Ascending aorta (tissue), 2 donors: ENCODE measurements at regions not wholly inside any gene's neighbourhood (a gene's known extent, or its start where the extent isn't known, plus 50 kb on each side); places are given as distances from the start of the nearest gene placed in this dataset.

Source experiments
- DNase-seq, 2 donors: peaks; one replicate each; pipeline ENCODE4 v3.0.0-alpha.2; 2019; ENCODE audit warnings: low spot score in 2 of 2
- H3K27ac ChIP-seq, 2 donors: fragments of 200-600 bp; sonication (generic); one replicate each; pipeline ENCODE4 v1.5.1; 2016 to 2017; ENCODE audit warnings: mild to moderate bottlenecking in 1 of 2
- H3K27me3 ChIP-seq: fragments of 200-600 bp; sonication (generic); one replicate; pipeline ENCODE4 v1.5.1; 2017
- H3K36me3 ChIP-seq, 2 donors: fragments of 200-600 bp; sonication (generic); one replicate each; pipeline ENCODE4 v1.5.1; 2016
- H3K4me1 ChIP-seq, 2 donors: fragments of 200-600 bp; sonication (generic); one replicate each; pipeline ENCODE4 v1.5.1; 2016 to 2017; ENCODE audit warnings: mild to moderate bottlenecking in 1 of 2
- H3K4me3 ChIP-seq, 2 donors: fragments of 200-600 bp; sonication (generic); one replicate each; pipeline ENCODE4 v1.5.1; 2016 to 2017; ENCODE audit warnings: mild to moderate bottlenecking in 1 of 2
- H3K9me3 ChIP-seq, 2 donors: fragments of 200-600 bp; sonication (generic); one replicate each; pipeline ENCODE4 v1.5.1; 2016
- intact Hi-C: fragments of 100-400 bp; cut with DNase I; formaldehyde crosslinking; loops from one replicate; pipeline ENCODE4 v1.15.1; 2023
- TF ChIP-seq, protein P1 (sequence below), 3 experiments: fragments of 200-600 bp in 2 of 3; fragments of 450-650 bp in 1 of 3; sonication (generic) in 2 of 3; IDR thresholded peaks; one replicate each; pipeline ENCODE4 v1.5.1; 2016 to 2019; ENCODE audit warnings: antibody characterized with exemption in 3 of 3, mild to moderate bottlenecking in 1 of 3, moderate library complexity in 1 of 3

DNA sequence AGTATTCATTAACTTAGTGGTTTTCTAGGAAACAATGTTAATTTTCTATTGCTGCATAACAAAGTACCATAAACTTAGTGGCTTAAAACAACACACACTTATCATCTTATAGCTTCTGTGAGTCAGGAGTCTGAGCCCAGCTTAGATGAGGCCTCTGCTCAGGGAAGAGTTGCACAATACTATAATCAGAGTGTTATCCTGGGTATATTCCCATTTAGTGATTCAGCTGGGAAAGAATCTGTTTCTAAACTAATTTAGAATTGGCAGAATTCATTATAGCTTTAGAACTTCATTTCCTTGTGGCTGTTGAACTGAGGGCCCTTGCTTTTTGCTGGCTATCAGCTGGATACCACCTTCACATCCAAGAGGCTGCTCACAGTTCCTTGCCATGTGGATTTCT is 515.5 kb downstream of the BRINP3 start:
- no peak for DNase-seq
- intact Hi-C loops: no loop called here
- no peaks in the 10 kb centered on the region for H3K9me3 ChIP-seq
- H3K27ac ChIP-seq: no peak overlapping the region
- TF ChIP-seq, protein P1, sequence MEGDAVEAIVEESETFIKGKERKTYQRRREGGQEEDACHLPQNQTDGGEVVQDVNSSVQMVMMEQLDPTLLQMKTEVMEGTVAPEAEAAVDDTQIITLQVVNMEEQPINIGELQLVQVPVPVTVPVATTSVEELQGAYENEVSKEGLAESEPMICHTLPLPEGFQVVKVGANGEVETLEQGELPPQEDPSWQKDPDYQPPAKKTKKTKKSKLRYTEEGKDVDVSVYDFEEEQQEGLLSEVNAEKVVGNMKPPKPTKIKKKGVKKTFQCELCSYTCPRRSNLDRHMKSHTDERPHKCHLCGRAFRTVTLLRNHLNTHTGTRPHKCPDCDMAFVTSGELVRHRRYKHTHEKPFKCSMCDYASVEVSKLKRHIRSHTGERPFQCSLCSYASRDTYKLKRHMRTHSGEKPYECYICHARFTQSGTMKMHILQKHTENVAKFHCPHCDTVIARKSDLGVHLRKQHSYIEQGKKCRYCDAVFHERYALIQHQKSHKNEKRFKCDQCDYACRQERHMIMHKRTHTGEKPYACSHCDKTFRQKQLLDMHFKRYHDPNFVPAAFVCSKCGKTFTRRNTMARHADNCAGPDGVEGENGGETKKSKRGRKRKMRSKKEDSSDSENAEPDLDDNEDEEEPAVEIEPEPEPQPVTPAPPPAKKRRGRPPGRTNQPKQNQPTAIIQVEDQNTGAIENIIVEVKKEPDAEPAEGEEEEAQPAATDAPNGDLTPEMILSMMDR (IDR thresholded peaks at IDR 0.05): no peak
- H3K36me3 ChIP-seq: no peaks in the 10 kb centered on the region
- H3K27me3 ChIP-seq: no peaks in the 10 kb centered on the region
- H3K4me3 ChIP-seq: no peak overlapping the region
- H3K4me1 ChIP-seq: peaks cover 0 to 4% of the 10 kb centered on the region in 2 donors

DNA sequence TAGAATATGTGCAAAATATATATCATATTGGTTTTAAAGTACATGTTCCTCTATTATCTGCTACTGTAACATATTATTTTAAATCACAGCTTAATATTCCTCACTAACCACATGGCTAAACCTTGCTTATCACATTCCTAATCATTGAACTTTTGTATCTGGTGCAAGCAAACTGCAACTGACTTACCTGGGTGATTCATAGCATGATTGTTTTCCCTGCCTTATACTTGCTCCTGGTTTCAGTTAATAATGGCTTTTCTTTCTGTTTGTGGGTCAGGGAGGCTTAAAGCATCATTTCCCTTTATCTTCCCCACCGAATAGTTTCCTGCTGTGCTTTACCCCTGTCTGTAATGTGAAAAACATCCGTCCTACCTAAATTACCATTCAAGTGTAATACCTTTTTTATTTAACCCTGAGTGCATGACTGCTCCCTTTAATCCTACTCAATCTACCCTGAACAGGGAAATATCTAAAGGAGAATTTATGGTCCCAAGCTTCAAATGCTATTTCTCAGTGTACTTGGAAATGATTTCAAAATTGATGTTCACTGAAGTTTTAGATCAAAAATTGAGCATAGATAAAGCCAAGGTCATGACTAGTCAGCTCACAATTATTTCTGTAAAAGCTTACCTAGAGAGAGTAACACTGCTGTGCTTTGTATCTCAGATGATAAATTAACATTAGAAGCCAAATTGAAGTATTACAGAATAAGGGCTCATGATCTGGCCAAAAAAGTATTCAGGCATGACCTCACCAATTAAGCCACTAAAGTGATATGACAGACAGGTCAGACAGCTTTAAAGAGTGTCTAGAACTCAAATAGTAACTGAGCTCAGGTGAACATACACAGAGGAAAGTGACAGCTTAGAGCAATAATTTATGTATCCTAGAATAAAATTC is 507.1 kb downstream of the BRINP3 start:
- Histone ChIP-seq H3K36me3 (no peaks in the 10 kb centered on the region), H3K4me3 (no peak overlapping the region), H3K4me1 (no peaks in the 10 kb centered on the region), H3K27me3 (no peaks in the 10 kb centered on the region), H3K27ac (no peak overlapping the region), H3K9me3 (no peaks in the 10 kb centered on the region)
- DNase-seq: no peak
- intact Hi-C loops: no loop called here
- TF ChIP-seq, protein P1 (IDR thresholded peaks at IDR 0.05): no peak

DNA sequence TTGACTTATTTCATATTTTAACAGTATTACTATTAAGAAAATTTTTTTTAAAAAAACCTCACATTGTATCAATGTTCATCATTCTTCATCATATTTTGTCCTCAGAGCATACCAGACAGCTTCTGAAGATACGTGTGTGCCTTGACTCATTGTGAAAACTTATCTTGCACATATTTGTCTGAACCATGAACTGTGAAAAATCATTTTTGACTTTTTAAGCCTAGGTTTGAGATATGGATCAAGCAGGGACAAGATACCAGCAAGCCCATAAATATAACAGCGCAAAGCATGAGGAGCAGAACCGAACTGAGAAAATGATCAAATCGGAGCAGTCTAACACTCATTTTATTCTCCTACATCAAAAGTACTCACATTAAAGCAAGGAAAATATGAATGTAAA is 506.0 kb downstream of the BRINP3 start:
- Histone ChIP-seq H3K4me3 (no peak overlapping the region), H3K4me1 (no peaks in the 10 kb centered on the region), H3K9me3 (no peaks in the 10 kb centered on the region), H3K36me3 (no peaks in the 10 kb centered on the region), H3K27ac (no peak overlapping the region), H3K27me3 (no peaks in the 10 kb centered on the region)
- intact Hi-C loops: no loop called here
- TF ChIP-seq, protein P1 (IDR thresholded peaks at IDR 0.05): no peak
- no peak for DNase-seq

DNA sequence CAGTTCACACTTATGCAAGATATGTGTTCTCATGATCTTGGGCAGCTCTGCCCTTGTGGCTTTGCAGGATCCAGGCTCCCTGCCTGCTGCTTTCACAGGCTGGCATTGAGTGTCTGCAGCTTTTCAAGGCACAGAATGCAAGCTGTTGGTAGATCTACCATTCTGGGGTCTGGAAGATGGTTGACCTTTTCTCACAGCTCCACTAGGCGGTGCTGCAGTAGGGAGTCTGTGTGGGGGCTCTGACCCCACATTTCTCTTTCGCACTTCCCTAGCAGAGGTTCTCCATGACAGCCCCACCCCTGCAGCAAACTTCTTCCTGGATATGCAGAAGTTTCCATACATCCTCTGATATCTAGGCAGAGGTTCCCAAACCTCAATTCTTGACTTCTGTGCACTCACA is 500.5 kb downstream of the BRINP3 start:
- DNase-seq: no peak

DNA sequence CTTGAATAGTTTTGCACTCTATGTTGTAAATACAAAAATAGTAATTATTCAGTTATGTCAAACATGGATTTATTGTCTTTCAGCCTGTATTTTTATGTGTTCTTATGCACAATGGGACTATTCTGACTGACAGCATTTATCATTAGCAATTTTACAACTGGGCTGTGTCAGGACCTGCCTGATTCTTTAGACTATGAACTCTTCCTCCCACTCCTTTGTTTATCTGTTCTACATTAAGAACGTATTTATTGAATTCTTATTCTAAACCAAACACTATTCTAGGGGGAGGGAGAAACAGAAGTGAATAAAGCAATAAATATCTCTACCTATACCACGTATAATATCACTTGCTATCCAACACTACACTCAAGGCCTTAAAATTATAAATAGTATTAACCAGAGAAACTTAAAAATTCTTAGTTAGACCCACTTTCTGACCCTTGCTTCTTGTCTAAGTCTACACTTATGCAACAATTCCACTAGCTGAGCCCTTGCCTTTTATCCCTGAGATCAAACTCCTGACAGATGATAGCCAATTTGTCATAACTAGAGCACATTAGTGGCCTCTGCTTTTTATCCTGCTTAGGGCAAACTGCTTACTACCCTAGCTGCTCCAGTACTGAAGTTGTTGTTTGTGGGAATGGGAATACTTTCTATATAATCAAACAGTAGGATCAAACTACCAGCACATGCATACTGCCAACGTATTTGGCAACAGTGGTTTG is 494.3 kb downstream of the BRINP3 start:
- TF ChIP-seq, protein P1 (IDR thresholded peaks at IDR 0.05): no peak

More for the DNA sequence above, 500.5 kb downstream of the BRINP3 start:
- intact Hi-C loops: no loop called here
- Histone ChIP-seq H3K27me3 (no peaks in the 10 kb centered on the region), H3K36me3 (no peaks in the 10 kb centered on the region), H3K4me3 (no peak overlapping the region), H3K9me3 (peaks cover 8 to 15% of the 10 kb centered on the region in 2 donors), H3K27ac (no peak overlapping the region), H3K4me1 (no peaks in the 10 kb centered on the region)
- TF ChIP-seq, protein P1 (IDR thresholded peaks at IDR 0.05): no peak

More for the DNA sequence above, 494.3 kb downstream of the BRINP3 start:
- H3K9me3 ChIP-seq: peaks cover 0 to 4% of the 10 kb centered on the region in 2 donors
- DNase-seq: no peak
- H3K36me3 ChIP-seq: no peaks in the 10 kb centered on the region
- no peaks in the 10 kb centered on the region for H3K27me3 ChIP-seq
- no peak overlapping the region for H3K27ac ChIP-seq
- intact Hi-C loops: no loop called here
- H3K4me1 ChIP-seq: no peaks in the 10 kb centered on the region
- no peak overlapping the region for H3K4me3 ChIP-seq
